ENCODE measurements at regions not wholly inside any gene's neighbourhood (a gene's known extent, or its start where the extent isn't known, plus 50 kb on each side); places are given as distances from the start of the nearest gene placed in this dataset.

- H3K27ac ChIP-seq, result no peak overlapping the region
- TF ChIP-seq CTCF (IDR thresholded peaks at IDR 0.05) (no peak), ZFX (IDR thresholded peaks at IDR 0.05; ENCODE audit: borderline replicate concordance) (no peak)
Measured at GRCh38 chrX:45669715-45670340, 469.2 kb upstream of the DIPK2B start.

GRCh38 chrX:45668686-45669443 lies 468.2 kb upstream of the DIPK2B start:
- TF ChIP-seq ZFX (IDR thresholded peaks at IDR 0.05; ENCODE audit: borderline replicate concordance) (no peak), CTCF (IDR thresholded peaks at IDR 0.05) (no peak)
- no peak overlapping the region for H3K27ac ChIP-seq

GRCh38 chrX:45667666-45668065 lies 467.0 kb upstream of the DIPK2B start:
- H3K27ac ChIP-seq, result no peak overlapping the region
- TF ChIP-seq ZFX (IDR thresholded peaks at IDR 0.05; ENCODE audit: borderline replicate concordance) (no peak), CTCF (IDR thresholded peaks at IDR 0.05) (no peak)

GRCh38 chrX:45664727-45665290 lies 464.1 kb upstream of the DIPK2B start:
- TF ChIP-seq ZFX (IDR thresholded peaks at IDR 0.05; ENCODE audit: borderline replicate concordance) (no peak), CTCF (IDR thresholded peaks at IDR 0.05) (no peak)

GRCh38 chrX:45660477-45660876 lies 459.8 kb upstream of the DIPK2B start:
- no peak overlapping the region for H3K27ac ChIP-seq
- no peak for TF ChIP-seq CTCF (IDR thresholded peaks at IDR 0.05)
- TF ChIP-seq ZFX (IDR thresholded peaks at IDR 0.05; ENCODE audit: borderline replicate concordance), result no peak

More at GRCh38 chrX:45664727-45665290, 464.1 kb upstream of the DIPK2B start:
- H3K27ac ChIP-seq, result no peak overlapping the region

- TF ChIP-seq CTCF (IDR thresholded peaks at IDR 0.05), result no peak
- no peak for TF ChIP-seq ZFX (IDR thresholded peaks at IDR 0.05; ENCODE audit: borderline replicate concordance)
- H3K27ac ChIP-seq, result no peak overlapping the region
Measured at GRCh38 chrX:45633419-45633818, 432.7 kb upstream of the DIPK2B start.

- H3K27ac ChIP-seq, result no peak overlapping the region
Measured at GRCh38 chrX:45632506-45632905, 431.8 kb upstream of the DIPK2B start.

More at GRCh38 chrX:45632506-45632905, 431.8 kb upstream of the DIPK2B start:
- TF ChIP-seq CTCF (IDR thresholded peaks at IDR 0.05) (peak; percentile 17; the same call in 1 of the 2 replicates), ZFX (IDR thresholded peaks at IDR 0.05; ENCODE audit: borderline replicate concordance) (no peak)
